ENCODE measurements at regions not wholly inside any gene's neighbourhood (a gene's known extent, or its start where the extent isn't known, plus 50 kb on each side); places are given as distances from the start of the nearest gene placed in this dataset.

DNA sequence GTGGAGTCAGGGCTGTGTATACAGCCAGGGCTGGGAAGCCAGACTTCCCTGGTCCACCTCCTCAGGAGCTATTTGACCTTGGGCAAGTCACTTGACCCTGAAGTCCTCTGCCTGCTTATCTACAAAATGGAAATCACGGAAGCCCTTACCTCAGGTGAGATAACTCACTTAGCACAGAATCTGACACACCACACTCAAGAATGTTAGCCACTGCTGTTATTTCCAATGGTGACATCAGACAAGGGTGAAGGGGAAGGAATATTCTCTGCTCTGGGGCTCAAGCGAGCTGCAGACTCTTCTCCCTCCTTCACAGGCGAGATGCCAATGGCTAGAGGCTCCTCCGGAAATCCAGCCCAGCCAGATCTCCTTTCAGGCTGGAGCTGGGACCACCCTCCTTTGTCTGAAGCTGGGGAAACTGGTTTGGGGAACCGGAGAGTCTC lies 189.6 kb downstream of the HAUS1 start:
- DNase-seq (ENCODE audit: low read depth): peak; percentile 36
- H3K4me3 ChIP-seq (ENCODE audit: low read length): no peak overlapping the region
- TF ChIP-seq, protein P1, sequence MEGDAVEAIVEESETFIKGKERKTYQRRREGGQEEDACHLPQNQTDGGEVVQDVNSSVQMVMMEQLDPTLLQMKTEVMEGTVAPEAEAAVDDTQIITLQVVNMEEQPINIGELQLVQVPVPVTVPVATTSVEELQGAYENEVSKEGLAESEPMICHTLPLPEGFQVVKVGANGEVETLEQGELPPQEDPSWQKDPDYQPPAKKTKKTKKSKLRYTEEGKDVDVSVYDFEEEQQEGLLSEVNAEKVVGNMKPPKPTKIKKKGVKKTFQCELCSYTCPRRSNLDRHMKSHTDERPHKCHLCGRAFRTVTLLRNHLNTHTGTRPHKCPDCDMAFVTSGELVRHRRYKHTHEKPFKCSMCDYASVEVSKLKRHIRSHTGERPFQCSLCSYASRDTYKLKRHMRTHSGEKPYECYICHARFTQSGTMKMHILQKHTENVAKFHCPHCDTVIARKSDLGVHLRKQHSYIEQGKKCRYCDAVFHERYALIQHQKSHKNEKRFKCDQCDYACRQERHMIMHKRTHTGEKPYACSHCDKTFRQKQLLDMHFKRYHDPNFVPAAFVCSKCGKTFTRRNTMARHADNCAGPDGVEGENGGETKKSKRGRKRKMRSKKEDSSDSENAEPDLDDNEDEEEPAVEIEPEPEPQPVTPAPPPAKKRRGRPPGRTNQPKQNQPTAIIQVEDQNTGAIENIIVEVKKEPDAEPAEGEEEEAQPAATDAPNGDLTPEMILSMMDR (IDR thresholded peaks at IDR 0.05; ENCODE audit: insufficient read depth, low read depth, low read length, missing control alignments): no peak

DNA sequence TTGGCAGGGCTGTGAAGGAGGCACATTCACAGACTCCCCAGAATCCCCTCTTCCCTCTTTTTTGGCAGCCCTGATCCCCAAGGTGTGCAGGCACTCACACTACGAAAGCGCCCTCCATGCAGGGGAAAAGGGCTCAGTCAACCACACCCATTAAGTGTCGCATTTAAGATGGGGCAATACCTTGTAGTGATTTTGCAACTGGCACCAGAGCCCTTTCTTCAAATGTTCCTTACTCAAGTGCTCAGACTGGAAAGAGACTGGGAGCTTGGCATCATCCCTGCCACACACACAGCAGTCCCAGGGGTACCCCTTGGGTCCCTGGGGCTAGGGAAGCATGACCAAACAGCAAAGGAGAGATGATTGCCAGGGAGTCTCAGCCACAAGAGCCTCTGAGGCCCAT lies 190.1 kb downstream of the HAUS1 start:
- TF ChIP-seq, protein P1 (IDR thresholded peaks at IDR 0.05; ENCODE audit: insufficient read depth, low read depth, low read length, missing control alignments): no peak
- H3K4me3 ChIP-seq (ENCODE audit: low read length): no peak overlapping the region
- DNase-seq (ENCODE audit: low read depth): no peak

DNA sequence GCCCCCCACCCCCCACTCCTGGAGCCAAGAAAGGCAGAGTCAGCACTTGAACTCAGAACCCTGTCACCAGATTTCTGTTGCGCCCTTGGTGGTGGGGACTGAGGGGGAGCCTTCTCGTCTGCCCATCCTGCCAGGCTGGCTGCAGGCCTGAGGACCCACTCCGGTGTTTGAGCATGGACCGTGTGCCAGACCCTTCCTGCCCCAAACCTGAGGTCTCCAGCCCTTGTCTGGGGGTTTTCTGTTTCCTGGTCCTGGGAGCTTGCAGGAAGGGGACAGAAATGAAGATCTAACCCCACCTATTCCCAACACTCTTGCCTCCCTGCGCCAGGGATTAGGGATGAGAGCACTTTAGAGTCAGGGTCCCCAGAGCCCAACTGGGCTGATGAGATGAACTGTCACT lies 190.6 kb downstream of the HAUS1 start:
- TF ChIP-seq, protein P1 (IDR thresholded peaks at IDR 0.05; ENCODE audit: insufficient read depth, low read depth, low read length, missing control alignments): no peak
- no peak for DNase-seq (ENCODE audit: low read depth)
- no peak overlapping the region for H3K4me3 ChIP-seq (ENCODE audit: low read length)

DNA sequence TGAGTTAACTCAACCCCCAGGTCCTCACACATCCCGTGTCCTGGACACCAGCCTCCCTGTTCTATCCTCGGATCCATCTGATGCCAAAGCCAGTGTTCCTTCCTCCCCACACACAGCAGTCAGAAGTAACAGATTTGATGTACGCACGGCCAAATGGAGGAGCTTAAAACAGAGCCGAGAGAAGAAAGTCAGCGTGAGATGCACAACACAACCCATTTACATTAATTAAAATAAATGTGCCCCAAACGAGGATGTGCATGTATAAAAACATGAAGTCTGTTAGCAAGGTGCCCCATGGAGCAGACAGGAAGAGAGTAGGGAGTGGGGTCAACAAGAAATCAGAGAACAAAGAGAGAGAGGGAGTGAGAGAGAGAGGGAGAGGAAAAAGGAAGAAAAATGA lies 191.2 kb downstream of the HAUS1 start:
- DNase-seq (ENCODE audit: low read depth): no peak
- TF ChIP-seq, protein P1 (IDR thresholded peaks at IDR 0.05; ENCODE audit: insufficient read depth, low read depth, low read length, missing control alignments): no peak
- H3K4me3 ChIP-seq (ENCODE audit: low read length): no peak overlapping the region

DNA sequence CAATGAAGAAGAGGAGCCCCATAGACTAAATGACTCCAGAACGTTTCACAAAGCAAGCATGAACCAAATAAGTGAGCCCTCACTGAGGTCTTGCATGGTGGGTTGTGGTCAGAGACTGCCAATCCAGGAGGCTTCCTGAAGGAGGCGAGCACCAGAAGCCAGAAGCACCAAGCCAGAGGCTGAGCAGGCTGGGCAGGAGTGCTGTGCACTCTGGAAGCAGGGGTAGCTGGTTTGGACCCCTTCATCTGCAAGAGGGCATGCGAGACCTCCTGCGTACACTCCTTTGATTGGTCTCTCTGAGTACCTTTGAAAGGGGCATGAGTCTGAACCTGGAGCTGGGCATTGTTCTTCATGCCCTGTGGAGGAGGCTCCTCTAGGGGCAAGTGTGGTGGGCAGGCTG lies 192.5 kb downstream of the HAUS1 start:
- TF ChIP-seq, protein P1 (IDR thresholded peaks at IDR 0.05; ENCODE audit: insufficient read depth, low read depth, low read length, missing control alignments): no peak
- no peak for DNase-seq (ENCODE audit: low read depth)
- no peak overlapping the region for H3K4me3 ChIP-seq (ENCODE audit: low read length)

DNA sequence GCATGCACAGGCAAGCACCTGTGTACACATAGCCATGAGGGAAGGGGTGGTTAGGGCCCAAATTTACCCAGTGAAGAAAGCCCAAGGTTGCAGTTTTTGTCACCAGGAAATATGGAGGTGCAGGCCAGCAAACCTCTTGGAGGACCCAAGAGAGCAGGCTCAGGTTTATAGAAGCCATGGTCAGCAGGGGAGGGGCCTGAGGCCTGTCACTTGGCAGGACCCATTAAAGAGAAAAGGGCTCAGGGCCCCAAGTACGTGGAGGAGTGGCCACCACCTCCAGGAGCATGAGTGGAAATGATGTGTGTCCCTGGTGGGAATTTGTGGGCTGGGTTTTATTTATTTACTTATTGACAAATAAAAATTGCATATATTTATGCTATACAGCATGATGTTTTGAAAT lies 192.9 kb downstream of the HAUS1 start:
- no peak for DNase-seq (ENCODE audit: low read depth)
- TF ChIP-seq, protein P1 (IDR thresholded peaks at IDR 0.05; ENCODE audit: insufficient read depth, low read depth, low read length, missing control alignments): no peak
- no peak overlapping the region for H3K4me3 ChIP-seq (ENCODE audit: low read length)

DNA sequence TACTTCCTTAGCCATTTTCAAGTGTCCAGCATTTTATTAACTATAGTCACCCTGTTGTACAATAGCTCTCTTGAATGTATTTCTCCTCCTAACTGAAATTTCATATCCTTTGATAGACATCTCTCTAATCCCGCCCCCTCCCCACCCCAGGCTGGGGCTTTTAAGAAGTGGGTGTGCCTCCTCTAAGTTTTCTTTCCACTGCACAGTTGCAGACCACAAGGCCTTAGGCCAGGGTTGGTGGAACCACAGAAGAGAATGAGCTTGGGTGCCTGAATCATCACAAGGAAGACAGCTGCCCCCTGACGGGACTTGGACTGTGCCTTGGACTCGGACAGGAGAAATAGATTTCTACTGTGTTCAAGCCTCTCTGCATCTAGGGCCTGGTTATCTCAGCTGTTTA lies 193.4 kb downstream of the HAUS1 start:
- no peak for DNase-seq (ENCODE audit: low read depth)
- TF ChIP-seq, protein P1 (IDR thresholded peaks at IDR 0.05; ENCODE audit: insufficient read depth, low read depth, low read length, missing control alignments): no peak
- no peak overlapping the region for H3K4me3 ChIP-seq (ENCODE audit: low read length)
